ENCODE measurements at regions not wholly inside any gene's neighbourhood (a gene's known extent, or its start where the extent isn't known, plus 50 kb on each side); places are given as distances from the start of the nearest gene placed in this dataset.

- Mint-ChIP-seq H3K4me1 (peaks cover 37% of the 10 kb centered on the region), H3K4me3 (no peak overlapping the region), H3K36me3 (no peaks in the 10 kb centered on the region), H3K9me3 (no peaks in the 10 kb centered on the region), H3K27me3 (ENCODE audit: low read depth in 3 of 3) (peaks cover 0 to 3% (median 2%) of the 10 kb centered on the region in 3 donors), H3K27ac (no peak overlapping the region)
- Histone ChIP-seq H4K20me1 (ENCODE audit: insufficient read depth, low read length) (no peaks in the 10 kb centered on the region), H2AFZ (ENCODE audit: insufficient read depth, low read depth, low read length, poor library complexity, severe bottlenecking) (no peak overlapping the region), H3K27ac (ENCODE audit: low read depth in 1 of 2, low read length in 2 of 2) (no peak overlapping the region), H3K9me3 (replicated peaks in 1 of 2; ENCODE audit: control insufficient read depth in 1 of 2, insufficient read depth in 1 of 2, low read length in 2 of 2) (no peaks in the 10 kb centered on the region), H3K4me3 (replicated peaks in 1 of 3; ENCODE audit: low read depth in 2 of 3, low read length in 3 of 3) (no peak overlapping the region), H3K4me2 (replicated peaks; ENCODE audit: extremely low read depth, low read length, poor library complexity, severe bottlenecking) (no peak overlapping the region), H3K9ac (ENCODE audit: insufficient read depth, low read length, poor library complexity, severe bottlenecking) (no peak overlapping the region), H3K27me3 (ENCODE audit: control insufficient read depth in 2 of 2, insufficient read depth in 2 of 2, low read length in 2 of 2) (no peaks in the 10 kb centered on the region), H3K4me1 (ENCODE audit: control insufficient read depth in 1 of 2, insufficient read depth in 2 of 2, low read length in 2 of 2) (peaks cover 4 to 22% of the 10 kb centered on the region in 2 donors), H3K79me2 (ENCODE audit: insufficient read depth, low read length) (no peaks in the 10 kb centered on the region), H3K36me3 (replicated peaks in 1 of 2; ENCODE audit: control insufficient read depth in 1 of 2, insufficient read depth in 2 of 2, low read length in 2 of 2) (no peaks in the 10 kb centered on the region)
- WGBS (ENCODE audit: insufficient coverage): no CpG with 5 or more reads among the region's 5 CpGs
- TF ChIP-seq, protein P1, sequence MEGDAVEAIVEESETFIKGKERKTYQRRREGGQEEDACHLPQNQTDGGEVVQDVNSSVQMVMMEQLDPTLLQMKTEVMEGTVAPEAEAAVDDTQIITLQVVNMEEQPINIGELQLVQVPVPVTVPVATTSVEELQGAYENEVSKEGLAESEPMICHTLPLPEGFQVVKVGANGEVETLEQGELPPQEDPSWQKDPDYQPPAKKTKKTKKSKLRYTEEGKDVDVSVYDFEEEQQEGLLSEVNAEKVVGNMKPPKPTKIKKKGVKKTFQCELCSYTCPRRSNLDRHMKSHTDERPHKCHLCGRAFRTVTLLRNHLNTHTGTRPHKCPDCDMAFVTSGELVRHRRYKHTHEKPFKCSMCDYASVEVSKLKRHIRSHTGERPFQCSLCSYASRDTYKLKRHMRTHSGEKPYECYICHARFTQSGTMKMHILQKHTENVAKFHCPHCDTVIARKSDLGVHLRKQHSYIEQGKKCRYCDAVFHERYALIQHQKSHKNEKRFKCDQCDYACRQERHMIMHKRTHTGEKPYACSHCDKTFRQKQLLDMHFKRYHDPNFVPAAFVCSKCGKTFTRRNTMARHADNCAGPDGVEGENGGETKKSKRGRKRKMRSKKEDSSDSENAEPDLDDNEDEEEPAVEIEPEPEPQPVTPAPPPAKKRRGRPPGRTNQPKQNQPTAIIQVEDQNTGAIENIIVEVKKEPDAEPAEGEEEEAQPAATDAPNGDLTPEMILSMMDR (IDR thresholded peaks at IDR 0.05): no peak
- intact Hi-C loops (cut with micrococcal nuclease): no loop called here
- DNase-seq: no peak
Measured at GRCh38 chr2:172223601-172224054, 120.9 kb upstream of the DLX2 start.

DNA sequence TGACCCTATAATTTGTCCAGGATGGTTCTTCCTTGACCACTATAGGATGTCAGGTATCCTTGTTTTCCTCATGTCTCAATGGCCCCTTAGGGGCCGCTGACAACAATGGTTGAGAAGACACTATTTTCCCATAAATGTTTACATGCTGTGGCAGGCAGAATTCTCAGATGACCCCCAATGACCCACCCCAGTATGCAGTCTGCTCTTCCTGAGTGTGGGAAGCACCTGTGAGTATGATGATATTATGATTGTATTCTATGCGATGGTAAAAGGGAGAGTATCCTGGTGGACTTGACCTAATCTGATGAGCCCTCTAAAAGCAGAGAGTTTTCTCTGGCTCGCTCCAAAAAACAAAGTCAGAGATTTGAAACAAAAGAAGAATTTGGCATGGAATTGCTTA lies 123.1 kb upstream of the DLX2 start:
- Histone ChIP-seq H3K79me2 (ENCODE audit: insufficient read depth, low read length) (no peaks in the 10 kb centered on the region), H4K20me1 (ENCODE audit: insufficient read depth, low read length) (no peaks in the 10 kb centered on the region), H3K27me3 (ENCODE audit: control insufficient read depth in 2 of 2, insufficient read depth in 2 of 2, low read length in 2 of 2) (no peaks in the 10 kb centered on the region), H3K4me2 (replicated peaks; ENCODE audit: extremely low read depth, low read length, poor library complexity, severe bottlenecking) (no peak overlapping the region), H2AFZ (ENCODE audit: insufficient read depth, low read depth, low read length, poor library complexity, severe bottlenecking) (no peak overlapping the region), H3K4me1 (ENCODE audit: control insufficient read depth in 1 of 2, insufficient read depth in 2 of 2, low read length in 2 of 2) (peaks cover 0 to 2% of the 10 kb centered on the region in 2 donors), H3K4me3 (replicated peaks in 1 of 3; ENCODE audit: low read depth in 2 of 3, low read length in 3 of 3) (no peak overlapping the region), H3K9me3 (replicated peaks in 1 of 2; ENCODE audit: control insufficient read depth in 1 of 2, insufficient read depth in 1 of 2, low read length in 2 of 2) (no peaks in the 10 kb centered on the region), H3K27ac (ENCODE audit: low read depth in 1 of 2, low read length in 2 of 2) (no peak overlapping the region), H3K36me3 (replicated peaks in 1 of 2; ENCODE audit: control insufficient read depth in 1 of 2, insufficient read depth in 2 of 2, low read length in 2 of 2) (no peaks in the 10 kb centered on the region), H3K9ac (ENCODE audit: insufficient read depth, low read length, poor library complexity, severe bottlenecking) (no peak overlapping the region)
- TF ChIP-seq, protein P1 (IDR thresholded peaks at IDR 0.05): no peak
- 100% methylated on average over 3 of the region's 3 CpGs for WGBS (ENCODE audit: insufficient coverage)
- no peaks in the 10 kb centered on the region for H3K9me3 Mint-ChIP-seq
- no peak overlapping the region for H3K27ac Mint-ChIP-seq
- peaks cover 0 to 3% (median 2%) of the 10 kb centered on the region in 3 donors for H3K27me3 Mint-ChIP-seq (ENCODE audit: low read depth in 3 of 3)
- DNase-seq: no peak
- intact Hi-C loops (cut with micrococcal nuclease): loop anchor here (5.0 kb wide), 1 partner anchor 53 kb away; no protein-coding TSS in a partner anchor
- H3K4me1 Mint-ChIP-seq: peaks cover 21% of the 10 kb centered on the region
- H3K4me3 Mint-ChIP-seq: no peak overlapping the region
- H3K36me3 Mint-ChIP-seq: no peaks in the 10 kb centered on the region
